RCC 7860 (cell line): ENCODE measurements at regions not wholly inside any gene's neighbourhood (a gene's known extent, or its start where the extent isn't known, plus 50 kb on each side); places are given as distances from the start of the nearest gene placed in this dataset.

Source experiments
- DNase-seq: peaks from one replicate; pipeline ENCODE4 v3.0.0-alpha.2; 2015; ENCODE audit warnings: low spot score
- FAIRE-seq: peaks from 2 replicates; lab custom pipeline; 2012; peaks lifted over from hg19 to GRCh38; lab: Jason Lieb, UNC

DNA sequence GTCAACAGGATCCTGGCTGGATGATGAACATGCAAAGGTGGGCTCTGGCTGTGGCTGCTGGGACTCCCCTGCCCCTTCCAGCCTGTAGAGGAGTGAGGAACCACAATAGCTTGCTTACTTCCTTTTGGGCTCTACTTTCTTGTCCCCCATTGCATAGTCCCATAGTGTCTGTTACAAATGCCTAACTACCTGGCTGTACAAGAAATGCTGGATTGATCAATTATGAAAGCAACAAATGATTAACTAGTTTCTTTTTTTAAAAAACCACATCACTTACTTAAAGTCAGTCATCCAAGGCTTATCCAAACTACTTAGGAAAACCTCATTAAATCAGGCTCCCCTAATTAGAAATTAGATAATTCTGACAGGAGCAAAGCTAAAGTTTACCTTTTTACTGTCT lies 514.1 kb upstream of the PKN2 start:
- no peak for FAIRE-seq
- no peak for DNase-seq

DNA sequence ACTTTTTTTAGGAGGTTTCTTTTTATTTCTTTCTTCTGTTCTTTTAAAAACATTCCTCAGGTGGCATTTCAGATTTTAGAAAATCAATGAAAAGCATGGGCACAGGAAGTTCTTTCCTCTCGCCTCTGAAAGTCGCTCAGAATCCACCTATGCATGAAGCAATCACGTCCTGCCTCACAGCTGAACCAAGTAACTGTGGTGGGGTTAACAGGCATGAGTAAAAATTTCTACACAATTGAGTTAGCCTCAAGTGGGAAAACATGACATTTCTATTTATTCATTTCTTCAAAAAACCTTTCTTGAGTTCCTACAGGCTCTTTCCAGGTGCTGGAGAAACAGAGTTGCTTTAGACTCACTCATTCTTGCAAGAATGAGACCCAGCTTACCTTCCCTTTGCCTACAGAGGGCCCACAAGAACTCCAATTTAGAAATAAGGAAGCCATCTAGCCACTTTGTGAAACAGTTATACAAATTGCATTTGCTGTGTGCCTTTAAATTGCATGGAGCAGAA lies 508.9 kb upstream of the PKN2 start:
- DNase-seq (no peak), FAIRE-seq (no peak)

DNA sequence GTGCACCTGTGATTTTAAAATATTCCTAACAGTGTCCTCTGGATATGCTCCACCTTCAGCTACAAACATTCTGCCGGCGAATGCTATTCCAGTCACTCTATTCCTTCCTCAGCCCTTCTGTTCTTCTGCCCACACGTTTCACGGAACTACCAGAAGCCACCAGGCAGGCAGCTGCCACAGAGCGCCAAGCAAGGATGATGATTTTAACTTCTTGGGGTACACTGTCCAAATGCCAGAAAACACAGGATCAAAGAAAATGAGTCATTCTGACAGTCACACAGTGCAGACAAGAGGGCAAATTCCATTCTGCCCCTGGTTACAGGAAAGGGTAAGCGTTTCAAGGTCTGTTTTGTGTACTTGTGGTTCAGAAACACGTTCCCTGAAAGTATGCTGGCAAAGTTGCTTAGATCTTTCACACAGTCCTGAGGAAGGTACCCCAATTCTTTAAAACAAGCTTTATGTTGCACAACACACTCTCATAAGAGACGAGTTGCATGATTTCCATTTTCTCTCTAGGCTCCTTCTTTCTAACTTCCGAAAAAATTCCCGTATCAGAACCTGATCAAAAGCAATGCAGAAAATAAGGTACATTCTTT lies 508.3 kb upstream of the PKN2 start:
- no peak for FAIRE-seq
- no peak for DNase-seq

DNA sequence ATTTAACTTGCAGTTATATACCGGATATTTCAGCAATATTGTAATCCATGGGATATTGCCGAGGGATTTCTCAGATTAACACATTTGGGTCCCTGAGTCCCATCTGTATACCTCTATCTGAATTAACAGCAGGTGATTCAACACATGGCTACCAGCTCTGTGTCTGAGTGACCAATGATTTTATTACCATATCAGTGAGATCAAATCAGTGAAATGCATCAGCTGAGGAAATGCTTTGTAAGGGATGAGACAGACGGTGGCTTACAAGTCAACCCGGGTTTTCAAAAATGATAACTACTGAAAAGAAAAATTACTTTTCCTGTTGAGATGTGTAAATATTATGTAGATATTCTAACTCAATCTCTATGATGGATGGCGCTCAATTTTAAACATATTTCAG lies 504.1 kb upstream of the PKN2 start:
- DNase-seq (no peak), FAIRE-seq (no peak)

DNA sequence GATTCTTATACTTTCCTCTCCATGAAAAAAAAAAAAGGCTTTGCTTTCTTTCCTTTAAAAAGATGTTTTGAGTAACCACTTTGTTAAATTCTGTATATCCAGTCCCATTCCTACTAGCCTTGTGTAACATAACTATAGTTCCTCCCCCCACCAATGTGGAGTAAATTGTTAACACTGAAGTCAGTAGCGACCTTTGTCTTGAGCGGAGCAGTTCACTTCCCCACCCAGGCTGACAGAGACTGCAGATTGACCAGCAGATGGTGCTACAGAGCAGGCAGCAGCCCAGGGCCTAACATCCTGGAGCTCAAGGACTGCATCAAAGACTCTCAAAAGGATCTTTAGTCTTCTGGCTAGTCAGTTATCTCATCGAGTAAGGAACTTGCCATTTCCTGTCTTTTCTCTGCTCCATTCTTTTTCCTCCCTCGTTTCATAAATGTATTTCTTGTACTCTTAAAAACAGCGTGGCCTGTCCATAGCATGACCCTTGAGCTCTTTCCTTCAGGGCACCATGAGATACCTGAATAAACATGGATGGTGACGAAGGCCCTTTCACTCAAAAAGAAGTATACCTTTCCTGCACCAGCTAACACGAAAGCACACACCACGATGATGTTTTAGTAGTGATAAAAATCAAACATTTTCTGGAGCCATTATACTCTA lies 503.5 kb upstream of the PKN2 start:
- peak; percentile 60 for FAIRE-seq

DNA sequence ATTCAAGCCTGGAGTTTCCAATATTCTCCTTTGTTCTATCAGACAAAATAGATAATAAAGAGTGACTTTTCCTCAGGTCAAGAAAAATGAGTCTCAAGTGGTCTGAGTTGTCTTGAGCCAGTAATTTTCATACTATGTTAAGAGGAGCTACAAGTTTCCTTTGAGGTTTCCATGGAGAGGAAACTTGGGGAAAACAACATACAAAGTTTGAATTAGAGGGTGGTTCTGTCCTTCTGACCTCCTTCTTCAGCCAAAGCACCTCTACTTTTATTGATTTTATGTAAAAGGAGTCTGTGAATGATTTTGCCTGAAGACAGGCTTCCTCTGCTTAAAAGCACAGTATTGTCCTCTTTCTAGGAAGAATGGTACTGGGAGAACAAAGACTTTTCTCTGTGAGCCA lies 497.2 kb upstream of the PKN2 start:
- no peak for FAIRE-seq
- DNase-seq = no peak

More for the DNA sequence above, 503.5 kb upstream of the PKN2 start:
- peak; percentile 62 for DNase-seq

DNA sequence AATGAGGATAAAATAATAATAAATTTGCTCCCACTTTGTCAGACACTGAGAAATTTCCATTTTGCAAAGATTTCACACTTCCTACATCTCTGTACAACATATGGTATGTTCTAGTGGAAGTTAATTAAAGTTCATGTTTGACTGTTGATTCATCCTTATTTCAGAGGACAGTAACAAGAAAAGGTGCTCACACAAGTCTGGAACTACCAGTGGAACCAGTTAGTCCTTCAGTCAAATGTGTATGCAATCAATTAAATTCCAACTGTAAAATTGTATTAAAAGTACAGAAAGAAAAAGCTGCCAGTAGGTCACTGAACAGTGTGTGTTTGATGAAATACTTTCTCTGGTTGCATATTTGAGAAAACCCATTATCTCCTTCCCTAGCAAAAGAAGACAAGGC lies 496.0 kb upstream of the PKN2 start:
- DNase-seq (no peak), FAIRE-seq (no peak)

DNA sequence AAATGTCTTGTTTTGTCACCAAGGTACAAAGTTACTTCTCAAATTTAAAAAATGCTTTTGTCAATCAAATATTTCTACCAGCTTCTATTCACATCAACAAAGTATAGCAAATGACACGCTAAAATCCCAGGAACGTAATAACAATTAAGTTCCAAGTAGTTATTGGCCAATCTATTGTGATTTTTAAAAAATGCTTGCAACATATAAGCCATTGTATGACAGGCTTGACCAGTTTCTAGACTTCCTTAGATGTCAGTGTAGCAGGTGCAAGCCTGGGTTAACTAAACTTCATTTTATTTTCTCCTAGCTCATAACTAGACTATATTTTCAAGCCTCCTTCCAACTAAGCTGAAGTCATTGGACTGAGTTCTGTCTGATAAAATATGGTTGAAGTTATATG lies 494.5 kb upstream of the PKN2 start:
- no peak for DNase-seq
- no peak for FAIRE-seq

DNA sequence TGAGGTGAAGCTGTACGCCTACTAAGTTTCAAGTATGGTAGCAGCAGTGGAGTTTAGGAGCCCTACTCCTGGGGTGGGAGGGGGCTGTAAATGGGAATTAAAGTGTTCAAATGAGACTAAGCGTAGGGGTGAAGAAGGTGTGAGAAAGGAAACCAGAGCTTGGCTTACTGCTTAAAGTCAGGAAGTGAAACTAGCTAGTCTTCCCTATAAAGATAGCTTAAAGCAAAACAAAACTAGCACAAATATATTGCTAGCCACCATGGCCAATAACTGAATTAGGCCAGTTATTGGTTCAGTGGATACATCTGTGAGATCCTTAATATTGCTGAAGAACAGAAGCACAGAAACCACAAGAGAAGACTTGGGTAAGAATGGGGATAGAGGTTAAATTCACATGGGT lies 492.2 kb upstream of the PKN2 start:
- no peak for FAIRE-seq
- no peak for DNase-seq

DNA sequence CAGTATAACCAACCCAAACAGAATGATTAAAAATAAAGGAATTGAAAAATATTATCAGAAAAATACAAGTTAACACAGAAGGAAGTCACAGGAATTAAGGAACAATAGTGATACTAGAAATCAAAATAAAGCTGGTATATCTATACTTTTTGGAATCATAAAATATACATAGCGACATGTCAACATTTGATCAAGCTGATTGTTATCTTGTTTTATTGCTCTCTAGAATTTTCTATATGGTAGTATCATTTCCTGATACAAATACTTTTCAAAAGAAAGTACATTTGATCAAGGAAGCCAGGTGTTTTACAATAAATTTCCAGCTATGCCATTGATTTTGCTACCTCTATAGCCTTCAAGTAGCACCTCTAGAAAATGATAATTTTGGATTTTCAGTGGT lies 489.5 kb upstream of the PKN2 start:
- FAIRE-seq = no peak

DNA sequence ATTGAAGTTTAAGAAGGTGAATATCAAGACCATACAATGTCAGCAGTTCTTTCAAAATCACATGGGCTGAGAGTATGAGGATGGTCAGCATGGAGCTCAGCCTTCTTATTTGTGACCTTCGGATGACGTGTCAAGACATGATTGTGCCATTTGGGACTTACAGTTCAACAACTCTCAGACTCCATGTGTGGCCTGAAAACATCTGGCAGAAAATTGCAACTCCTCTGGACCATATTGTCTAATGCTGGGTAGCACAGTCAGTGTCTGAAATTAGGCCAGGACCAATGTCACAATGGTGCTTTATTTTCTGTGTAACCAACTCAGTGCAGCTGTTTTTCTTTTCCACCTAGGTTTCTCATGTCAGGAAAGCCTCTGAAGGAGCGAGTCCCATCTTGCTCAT lies 483.5 kb upstream of the PKN2 start:
- FAIRE-seq (no peak), DNase-seq (no peak)

More for the DNA sequence above, 489.5 kb upstream of the PKN2 start:
- DNase-seq = no peak

DNA sequence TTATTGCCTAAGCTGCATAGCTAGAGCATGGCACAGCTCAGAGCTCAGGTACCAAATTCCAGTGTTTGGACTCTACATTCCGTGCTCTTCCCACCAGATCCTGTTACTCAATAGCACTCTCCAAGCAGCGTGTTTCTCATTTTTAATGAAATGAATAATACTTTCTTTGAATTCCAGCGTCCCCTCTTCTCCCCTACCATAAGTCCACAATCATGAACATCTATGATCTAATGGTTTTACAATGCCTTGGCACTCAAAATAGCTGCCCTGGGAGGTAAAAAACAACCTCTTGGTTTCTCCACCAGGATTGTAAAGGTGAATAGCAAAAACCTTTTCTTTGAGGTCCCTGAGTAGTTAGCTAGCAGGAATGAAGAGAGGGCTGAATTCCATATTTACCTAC lies 480.0 kb upstream of the PKN2 start:
- FAIRE-seq (no peak), DNase-seq (no peak)

DNA sequence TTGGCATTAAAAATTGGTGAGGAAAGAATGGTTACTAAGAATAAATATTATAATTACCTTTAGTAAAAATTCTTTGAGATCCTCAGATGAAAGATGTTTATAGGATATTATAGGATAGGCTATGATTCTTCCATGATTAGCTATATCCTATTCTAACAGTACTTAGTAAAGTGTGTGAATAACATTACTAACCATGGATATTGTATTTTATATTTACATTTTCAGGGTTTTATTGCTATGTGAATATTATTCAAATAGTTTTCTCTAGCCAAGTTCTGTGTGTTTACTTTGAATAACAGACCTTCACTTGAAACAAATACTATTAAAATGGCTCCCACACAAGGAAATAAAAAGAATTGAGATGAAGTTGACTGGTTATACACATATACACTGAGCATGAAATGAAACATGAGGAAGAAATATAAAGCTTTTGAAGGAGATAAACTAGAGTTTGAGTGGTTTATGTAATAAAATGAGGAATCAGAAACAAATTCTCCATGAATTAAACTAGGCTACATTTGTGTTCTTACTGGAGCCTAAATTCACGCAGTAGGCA lies 479.4 kb upstream of the PKN2 start:
- FAIRE-seq = no peak

DNA sequence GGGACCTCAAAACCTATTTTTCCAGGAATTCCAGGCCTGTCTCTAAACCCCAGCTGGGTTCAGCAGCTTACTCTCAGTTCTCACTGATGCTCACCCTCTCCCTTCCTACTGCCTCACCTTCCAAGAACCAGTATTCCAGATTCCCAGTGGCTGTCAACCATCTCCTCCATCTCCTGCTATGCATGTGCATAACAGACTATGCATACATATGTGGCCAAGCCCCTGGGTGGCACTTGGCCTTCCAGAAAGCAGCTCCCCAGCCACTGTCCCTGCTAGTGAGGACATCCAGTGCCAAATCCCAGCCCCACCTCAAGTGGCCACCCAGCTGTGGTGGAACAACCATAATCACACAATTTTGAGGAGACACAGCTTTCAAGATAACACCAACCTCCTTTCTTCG lies 475.7 kb upstream of the PKN2 start:
- DNase-seq (no peak), FAIRE-seq (no peak)

More for the DNA sequence above, 479.4 kb upstream of the PKN2 start:
- no peak for DNase-seq

DNA sequence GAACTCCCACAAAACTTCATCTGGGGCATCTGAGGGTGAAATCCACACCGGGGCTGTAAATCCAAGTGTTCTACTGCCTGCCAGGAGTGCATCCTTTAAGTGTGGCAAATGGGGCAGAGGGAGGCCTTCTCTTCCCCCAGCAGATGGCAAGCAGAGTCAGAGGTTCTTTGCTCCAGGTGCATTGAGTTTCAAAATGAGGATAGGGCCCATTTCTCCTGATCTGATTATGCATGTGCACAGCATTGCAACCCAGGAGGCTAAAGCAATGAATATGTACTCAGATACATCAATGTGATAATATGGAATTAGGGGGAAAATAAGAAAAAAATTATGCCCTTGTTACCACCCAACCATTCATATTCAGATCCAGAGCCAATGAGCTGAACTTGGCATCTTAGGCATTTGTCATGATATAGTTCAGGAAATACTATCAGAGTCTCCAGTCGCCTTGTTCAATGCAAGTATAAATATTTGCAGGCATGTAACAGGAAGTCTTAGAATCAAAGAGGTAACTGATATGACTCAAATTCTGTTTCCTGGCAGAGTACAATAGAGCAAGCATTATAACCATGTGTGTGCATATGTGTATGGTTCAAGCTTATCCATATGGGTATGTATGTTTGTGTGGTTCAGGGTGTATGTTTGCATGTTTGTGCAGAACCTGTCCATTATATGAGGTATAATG lies 473.8 kb upstream of the PKN2 start:
- FAIRE-seq = no peak
- no peak for DNase-seq

DNA sequence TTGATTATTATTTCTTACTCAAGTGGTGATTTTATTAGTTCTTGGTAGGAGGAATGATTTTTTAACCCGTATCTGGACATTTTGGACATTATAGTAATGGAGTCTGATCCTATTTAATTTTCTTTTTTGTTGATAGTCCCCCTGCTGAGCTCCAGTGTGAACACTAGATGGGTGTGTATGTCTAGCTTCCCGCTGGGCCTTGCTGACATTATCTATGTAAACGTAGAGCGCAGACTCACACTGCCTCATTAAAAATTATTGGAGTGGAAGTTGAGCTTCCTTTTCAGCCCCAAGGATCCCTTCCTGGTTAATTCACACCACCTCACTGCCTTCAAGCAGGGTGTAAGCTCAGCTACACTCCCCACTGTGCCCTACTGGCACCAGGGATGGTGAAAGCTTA lies 467.6 kb upstream of the PKN2 start:
- no peak for DNase-seq
- no peak for FAIRE-seq

DNA sequence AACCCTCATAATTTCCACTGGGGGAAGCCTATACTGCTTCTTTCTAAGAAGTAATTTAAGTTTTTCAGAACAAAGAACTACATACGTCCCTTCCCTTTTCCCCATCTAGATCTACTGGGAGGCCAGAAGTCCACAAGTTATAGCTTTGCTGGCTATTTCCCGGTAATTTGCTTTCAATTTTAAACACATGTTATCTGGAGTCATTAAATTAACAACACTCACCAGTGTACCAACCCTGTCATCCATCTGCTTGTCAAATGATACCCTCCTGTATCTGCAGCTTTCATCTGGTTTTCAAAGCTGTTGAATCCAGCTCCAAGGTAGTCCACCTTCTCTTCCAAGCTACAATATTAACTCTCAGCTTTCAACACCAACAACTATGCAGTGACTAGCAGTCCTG lies 466.7 kb upstream of the PKN2 start:
- FAIRE-seq (no peak), DNase-seq (no peak)

DNA sequence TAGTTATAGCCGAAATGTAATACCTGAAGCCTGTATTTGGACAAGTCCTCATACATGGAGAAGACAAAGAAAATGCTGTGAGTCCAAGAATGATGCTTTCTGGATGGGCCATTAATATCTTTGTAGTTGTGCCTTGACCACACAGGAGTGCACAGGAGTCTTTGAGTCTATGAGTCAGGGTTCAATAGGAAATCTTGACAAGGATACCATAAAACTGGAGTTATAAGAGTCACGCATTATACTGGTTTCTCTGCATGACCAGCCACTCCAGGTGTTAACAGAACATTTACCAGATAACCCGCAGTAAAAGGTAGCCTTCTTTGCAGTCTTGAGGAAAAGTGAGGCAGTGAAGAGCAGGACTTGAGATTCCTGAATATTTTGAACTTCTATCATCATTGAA lies 464.6 kb upstream of the PKN2 start:
- FAIRE-seq = no peak
- no peak for DNase-seq

DNA sequence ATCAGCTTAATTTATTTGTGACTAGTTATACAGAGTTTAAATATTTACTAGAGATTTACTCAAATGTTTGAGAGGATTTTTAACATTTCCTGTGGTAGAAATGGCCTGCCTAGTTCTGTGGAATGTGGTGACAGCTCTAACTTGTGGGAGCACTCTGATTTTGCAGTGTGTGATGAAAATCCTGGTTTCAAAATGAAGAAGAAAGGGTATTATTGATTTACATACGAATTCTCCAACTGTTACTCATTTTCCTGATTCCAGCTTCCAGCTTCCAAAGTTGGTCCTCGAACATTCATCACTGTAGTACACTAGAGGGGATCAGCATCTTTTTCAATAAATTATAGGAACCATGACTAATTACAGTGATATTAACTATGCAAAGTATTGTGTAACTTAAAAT lies 462.7 kb upstream of the PKN2 start:
- FAIRE-seq (no peak), DNase-seq (no peak)

DNA sequence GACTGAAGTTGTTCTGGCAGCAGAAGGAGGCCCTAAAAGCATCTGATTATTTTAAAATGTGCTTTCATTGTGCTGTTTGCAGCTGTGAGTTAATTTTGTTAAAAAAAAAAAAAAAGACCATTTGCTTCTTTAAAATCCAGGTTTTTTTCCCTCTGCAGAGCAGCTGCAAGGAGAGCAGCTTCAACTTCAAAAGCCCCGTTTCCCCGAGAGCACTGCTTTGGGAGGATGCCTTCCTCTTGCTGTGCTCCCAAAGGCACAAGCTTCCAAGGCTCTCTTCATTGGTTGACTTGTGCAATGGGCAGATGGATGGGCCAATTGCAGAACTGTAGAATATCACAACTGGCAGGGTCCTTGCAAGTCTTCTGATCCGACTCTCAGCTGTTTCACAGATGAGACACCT lies 459.2 kb upstream of the PKN2 start:
- DNase-seq (no peak), FAIRE-seq (no peak)

DNA sequence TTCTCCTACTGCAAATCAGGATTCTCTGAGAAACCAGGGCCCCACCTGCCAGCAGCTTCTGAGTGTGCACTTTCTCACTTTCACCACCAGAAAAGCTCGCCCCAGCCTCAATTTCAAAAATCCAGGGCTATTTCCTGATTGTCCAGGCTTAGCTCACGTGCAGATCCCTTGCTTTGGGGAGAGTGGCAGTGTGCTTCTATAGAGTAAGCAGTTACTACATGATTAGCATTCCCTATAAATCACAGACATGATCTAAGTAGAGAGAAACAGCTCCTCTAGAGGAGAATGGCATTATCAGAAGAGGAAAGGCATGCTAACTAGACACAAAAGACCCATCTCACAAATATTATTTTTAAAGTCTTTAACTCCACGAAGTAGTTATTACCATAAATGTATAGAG lies 456.0 kb upstream of the PKN2 start:
- FAIRE-seq = no peak
- DNase-seq = no peak

DNA sequence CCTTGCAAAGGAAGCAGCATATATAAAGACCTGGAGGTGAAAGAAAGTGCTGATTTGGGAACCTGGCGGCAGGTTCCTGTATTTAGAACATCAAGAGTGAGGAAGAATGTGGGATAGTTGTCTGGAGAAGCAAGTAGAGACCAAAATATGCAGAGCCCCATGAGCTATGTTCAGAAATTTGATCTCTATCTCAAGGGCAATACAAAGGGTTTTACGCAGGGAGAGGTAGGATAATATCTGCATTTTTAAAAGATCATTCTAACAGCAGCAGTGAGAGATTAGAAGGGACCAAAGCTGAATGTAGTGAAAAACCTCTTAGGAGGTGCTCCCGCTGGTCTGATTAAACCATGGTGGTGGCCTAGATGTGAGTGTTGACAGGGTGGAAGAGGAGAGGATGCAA lies 453.9 kb upstream of the PKN2 start:
- DNase-seq (no peak), FAIRE-seq (no peak)
